Cardiac muscle cell (in vitro differentiated cells and primary cell): ENCODE measurements at regions not wholly inside any gene's neighbourhood (a gene's known extent, or its start where the extent isn't known, plus 50 kb on each side); places are given as distances from the start of the nearest gene placed in this dataset.

ENCODE experiments used
- DNase-seq, 2 donors: peaks; one replicate each; pipeline versions ENCODE4 v3.0.0 to v3.0.0-alpha.2; 2010 to 2017; ENCODE audit warnings: low read depth in 1 of 2, low spot score in 1 of 2
- H3K27ac ChIP-seq: fragments of 200-600 bp; sonication (generic); 2 replicates; pipeline ENCODE4 v1.5.1; 2016
- H3K27me3 ChIP-seq: fragments of 200-600 bp; sonication (generic); 2 replicates; pipeline ENCODE4 v1.6.0; 2016; ENCODE audit warnings: control low read depth
- H3K36me3 ChIP-seq: fragments of 200-600 bp; sonication (generic); 2 replicates; pipeline ENCODE4 v1.5.1; 2016; ENCODE audit warnings: control low read depth
- H3K4me1 ChIP-seq: fragments of 200-600 bp; sonication (generic); 2 replicates; pipeline ENCODE4 v1.8.1; 2017; ENCODE audit warnings: low read depth, mild to moderate bottlenecking, mixed run types
- H3K4me3 ChIP-seq: fragments of 200-600 bp; sonication (generic); 2 replicates; pipeline ENCODE4 v1.5.1; 2016; ENCODE audit warnings: mild to moderate bottlenecking
- H3K9me3 ChIP-seq: fragments of 200-600 bp; sonication (generic); 2 replicates; pipeline ENCODE4 v1.5.1; 2017; ENCODE audit warnings: low read depth, mild to moderate bottlenecking, control low read depth
- CTCF ChIP-seq: IDR thresholded peaks from 2 replicates; pipeline ENCODE4 v1.5.1; 2012; ENCODE audit warnings: low read depth, mild to moderate bottlenecking, low read length

DNA sequence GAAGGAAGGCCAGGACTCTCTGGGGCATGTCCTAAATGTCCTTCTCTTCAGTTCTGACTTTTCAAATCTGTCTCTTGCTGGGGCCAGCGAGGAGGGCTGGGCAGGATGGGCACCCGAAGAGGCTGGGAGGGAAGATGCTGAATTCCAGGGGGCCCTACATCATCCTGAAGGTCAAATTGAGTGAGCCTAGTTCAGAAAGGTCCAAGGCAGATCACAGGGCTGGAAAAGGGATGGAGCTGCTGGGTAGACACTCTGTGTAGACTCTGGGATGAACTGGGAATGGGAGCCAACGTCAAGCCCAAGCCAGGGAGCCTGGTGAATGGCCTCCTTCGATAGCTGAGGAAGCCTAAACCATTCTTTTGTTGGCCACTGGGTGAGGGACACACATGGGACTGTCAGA is 133.1 kb downstream of the MYCN start:
- no peak overlapping the region for H3K27ac ChIP-seq
- no peak for DNase-seq
- no peak overlapping the region for H3K4me3 ChIP-seq
- H3K9me3 ChIP-seq = no peaks in the 10 kb centered on the region
- TF ChIP-seq CTCF = no peak
- H3K4me1 ChIP-seq = no peaks in the 10 kb centered on the region
- no peaks in the 10 kb centered on the region for H3K27me3 ChIP-seq
- H3K36me3 ChIP-seq = no peaks in the 10 kb centered on the region

GRCh38 chr2:16072638-16073290 is 132.4 kb downstream of the MYCN start:
- DNase-seq = no peak
- Histone ChIP-seq H3K36me3 (no peaks in the 10 kb centered on the region), H3K27me3 (no peaks in the 10 kb centered on the region), H3K9me3 (no peaks in the 10 kb centered on the region), H3K4me3 (no peak overlapping the region), H3K4me1 (no peaks in the 10 kb centered on the region), H3K27ac (no peak overlapping the region)
- no peak for TF ChIP-seq CTCF

- no peaks in the 10 kb centered on the region for H3K27me3 ChIP-seq
- H3K4me1 ChIP-seq = no peaks in the 10 kb centered on the region
- no peak overlapping the region for H3K27ac ChIP-seq
- no peak for TF ChIP-seq CTCF
- H3K4me3 ChIP-seq = no peak overlapping the region
- no peak for DNase-seq
- H3K9me3 ChIP-seq = no peaks in the 10 kb centered on the region
- H3K36me3 ChIP-seq = no peaks in the 10 kb centered on the region
These were observed 131.7 kb downstream of the MYCN start for GRCh38 chr2:16071865-16072637.

- no peaks in the 10 kb centered on the region for H3K36me3 ChIP-seq
- no peak for TF ChIP-seq CTCF
- H3K4me1 ChIP-seq = no peaks in the 10 kb centered on the region
- no peak overlapping the region for H3K4me3 ChIP-seq
- no peaks in the 10 kb centered on the region for H3K27me3 ChIP-seq
- H3K27ac ChIP-seq = no peak overlapping the region
- no peak for DNase-seq
- H3K9me3 ChIP-seq = no peaks in the 10 kb centered on the region
These were observed 130.9 kb downstream of the MYCN start for GRCh38 chr2:16071039-16071864.

DNA sequence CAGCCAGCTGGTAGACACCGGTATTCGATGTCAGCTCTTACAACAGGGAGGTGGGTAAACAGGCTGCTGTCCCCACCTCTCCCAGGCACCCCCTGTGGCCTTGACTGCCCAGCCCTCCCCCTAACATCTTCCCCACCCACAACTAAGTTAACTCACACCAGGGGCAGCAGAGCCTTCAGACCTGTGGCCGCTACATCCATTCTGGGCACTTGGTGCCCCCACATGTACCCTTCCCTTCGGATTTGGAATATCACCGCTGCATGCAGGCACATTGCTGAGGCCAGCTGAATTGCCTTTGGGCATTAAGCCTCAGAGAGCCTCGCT is 130.3 kb downstream of the MYCN start:
- no peak overlapping the region for H3K27ac ChIP-seq
- TF ChIP-seq CTCF = no peak
- H3K9me3 ChIP-seq = no peaks in the 10 kb centered on the region
- H3K36me3 ChIP-seq = no peaks in the 10 kb centered on the region
- DNase-seq = no peak
- no peak overlapping the region for H3K4me3 ChIP-seq
- H3K27me3 ChIP-seq = no peaks in the 10 kb centered on the region
- no peaks in the 10 kb centered on the region for H3K4me1 ChIP-seq
